HG03521 (cell line): ENCODE measurements at regions not wholly inside any gene's neighbourhood (a gene's known extent, or its start where the extent isn't known, plus 50 kb on each side); places are given as distances from the start of the nearest gene placed in this dataset.
"Not testable (repeated sequence)": the region's sequence is repeated elsewhere in the genome, so short reads cannot be mapped to it uniquely, and the experiment has no call there.

Experiments
- ATAC-seq: cut with Tn5 transposase; IDR thresholded peaks from one replicate; pipeline ENCODE4 v1.9.1; 2021; ENCODE audit warnings: mild to moderate bottlenecking, moderate library complexity; ENCODE audit not compliant: unreplicated experiment

DNA sequence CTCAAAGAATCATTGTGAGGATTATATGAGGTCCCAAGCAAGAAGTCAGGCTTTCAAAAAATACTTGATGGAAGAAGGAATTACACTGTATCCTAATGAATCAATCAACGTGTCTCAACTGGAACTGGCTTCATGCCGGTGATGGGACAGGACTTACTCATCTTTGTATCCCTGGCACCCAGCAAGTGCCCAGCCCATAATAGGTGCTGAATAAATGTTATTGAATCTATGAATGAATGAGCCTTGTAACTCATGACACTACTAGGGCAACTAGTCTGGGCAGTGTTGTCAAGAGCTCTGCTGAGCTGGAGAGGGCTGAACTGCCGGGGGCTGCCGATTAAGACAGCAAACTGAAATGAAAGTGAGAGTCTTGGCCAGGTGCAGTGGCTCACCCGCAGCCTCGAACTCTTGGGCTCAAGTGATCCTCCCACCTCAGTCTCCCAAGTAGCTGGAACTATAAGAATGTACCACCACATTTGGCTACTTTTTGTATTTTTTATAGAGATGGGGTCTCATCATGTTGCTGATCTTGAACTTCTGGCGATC, 87.2 kb upstream of the KIF5B start:
- no peak for ATAC-seq

- ATAC-seq, result no peak
Observed at GRCh38 chr10:32142646-32143045, 86.4 kb upstream of the KIF5B start.

DNA sequence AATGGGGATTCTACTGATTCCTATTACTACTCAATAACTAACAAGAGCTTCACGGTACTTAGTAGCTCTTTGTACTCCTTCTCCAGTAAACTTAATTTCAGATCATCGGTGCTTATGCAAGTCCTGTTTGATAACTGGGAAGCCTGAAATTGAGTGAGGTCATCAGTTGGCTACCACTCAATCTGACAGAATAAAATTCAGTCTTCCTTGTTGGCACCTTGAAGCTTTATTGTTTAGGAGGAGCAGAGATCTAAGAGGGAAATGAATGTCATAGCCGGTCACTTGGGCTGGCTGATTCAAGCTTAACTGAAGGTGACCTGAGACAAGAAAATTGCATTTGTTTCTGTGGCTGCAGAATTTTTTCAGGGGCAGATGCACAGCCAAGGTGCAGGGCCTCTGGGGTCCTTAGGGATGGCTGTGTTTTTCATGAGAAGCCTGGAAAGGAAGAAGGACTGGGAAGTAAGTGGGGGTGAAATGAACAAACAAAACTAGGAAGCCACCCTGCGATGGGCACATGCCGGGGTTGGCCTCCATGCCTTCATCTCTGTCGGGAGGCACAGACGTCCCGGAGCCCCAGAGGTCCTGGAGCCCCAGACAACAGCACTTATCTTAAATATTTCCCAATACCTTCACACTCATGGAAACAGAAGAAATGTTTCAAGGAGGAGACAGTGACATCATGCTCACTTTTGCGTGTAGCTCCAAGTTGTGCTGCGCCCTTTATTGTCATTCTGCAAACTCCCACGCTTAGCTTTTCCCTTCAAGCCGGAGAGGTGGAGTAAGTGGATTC, 85.0 kb upstream of the KIF5B start:
- no peak for ATAC-seq

- no peak for ATAC-seq
Observed at GRCh38 chr10:32140403-32140802, 84.2 kb upstream of the KIF5B start.

- no peak for ATAC-seq
Observed at GRCh38 chr10:32139223-32140073, 83.2 kb upstream of the KIF5B start.

DNA sequence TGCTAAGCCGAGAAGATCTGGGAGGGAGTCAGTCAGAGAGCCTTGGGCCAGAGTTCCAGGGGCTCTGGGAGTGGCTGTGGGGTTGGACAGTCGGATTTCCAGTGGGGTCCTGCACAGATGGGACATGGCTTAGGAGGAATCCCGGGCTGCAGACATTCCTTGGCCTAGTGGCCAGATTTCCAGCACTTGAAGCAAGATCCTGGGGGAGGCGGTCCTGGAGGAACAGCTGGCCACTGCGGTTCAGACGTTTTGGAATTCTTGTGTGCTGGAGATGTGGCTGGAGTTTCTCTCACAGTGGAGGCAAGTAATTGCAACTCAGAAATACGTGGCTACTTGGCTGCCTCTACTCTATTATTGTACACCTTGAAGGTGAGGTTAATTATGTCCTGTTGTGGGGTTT, 80.7 kb upstream of the KIF5B start:
- ATAC-seq, result not testable (repeated sequence)

DNA sequence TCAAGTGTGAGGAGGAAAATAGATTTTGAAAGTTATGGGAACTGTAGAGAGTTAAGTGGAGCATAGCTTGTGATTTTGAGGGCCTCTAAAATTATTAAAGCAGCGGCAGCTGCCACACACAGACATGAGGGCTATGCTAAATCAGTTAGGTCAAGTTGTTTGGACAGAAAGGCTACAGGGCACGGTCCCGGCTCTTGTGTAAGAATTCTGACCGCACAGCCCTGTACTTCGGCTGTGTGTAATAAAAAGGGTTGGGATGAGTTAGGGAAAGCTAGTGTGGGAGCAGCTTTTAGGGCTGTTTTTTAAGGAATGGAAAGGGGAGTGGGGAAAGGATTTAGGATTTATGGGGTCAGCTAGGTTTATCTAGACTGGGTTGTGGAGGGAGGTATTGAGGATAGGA, 79.6 kb upstream of the KIF5B start:
- ATAC-seq, result not testable (repeated sequence)

- ATAC-seq, result no peak
Observed at GRCh38 chr10:32132357-32132946, 76.2 kb upstream of the KIF5B start.

DNA sequence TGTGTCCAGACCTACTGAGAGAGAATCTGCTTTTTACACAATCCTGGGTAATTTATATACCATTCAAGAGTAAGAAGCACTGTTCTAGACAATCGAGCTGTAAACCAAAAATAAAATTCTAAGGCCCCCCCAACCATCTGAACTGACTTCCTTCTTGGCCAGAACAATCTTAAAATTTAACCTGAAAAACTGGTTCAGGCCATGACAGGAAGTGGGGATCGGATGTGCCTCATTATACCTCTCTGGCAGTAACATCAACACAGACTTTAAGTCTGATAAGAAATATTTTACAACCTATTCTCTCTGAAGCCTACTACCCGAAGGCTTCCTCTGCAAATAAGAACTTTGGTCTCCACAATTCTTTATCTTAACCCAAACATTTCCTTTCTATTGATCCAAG, 75.2 kb upstream of the KIF5B start:
- ATAC-seq, result no peak

DNA sequence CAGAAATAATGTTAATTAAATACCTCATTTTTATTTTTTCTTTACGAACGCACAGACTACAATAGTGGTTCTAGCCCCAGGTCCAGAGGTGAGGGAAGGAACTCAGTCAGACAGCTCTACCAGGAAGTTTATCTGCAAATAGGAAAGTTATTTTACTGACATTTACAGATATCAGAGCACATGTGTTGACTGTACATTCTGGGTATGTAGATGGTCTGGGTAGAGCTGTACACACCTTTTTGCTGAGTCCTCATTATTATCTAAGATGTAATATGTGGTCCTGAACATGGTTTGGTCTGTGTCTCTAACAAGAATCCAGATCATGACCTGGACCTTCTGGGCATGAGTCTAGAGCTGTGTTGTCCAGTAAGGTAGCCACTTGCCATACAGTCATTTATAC, 74.6 kb upstream of the KIF5B start:
- no peak for ATAC-seq

- no peak for ATAC-seq
Observed at GRCh38 chr10:32125023-32125422, 68.8 kb upstream of the KIF5B start.

DNA sequence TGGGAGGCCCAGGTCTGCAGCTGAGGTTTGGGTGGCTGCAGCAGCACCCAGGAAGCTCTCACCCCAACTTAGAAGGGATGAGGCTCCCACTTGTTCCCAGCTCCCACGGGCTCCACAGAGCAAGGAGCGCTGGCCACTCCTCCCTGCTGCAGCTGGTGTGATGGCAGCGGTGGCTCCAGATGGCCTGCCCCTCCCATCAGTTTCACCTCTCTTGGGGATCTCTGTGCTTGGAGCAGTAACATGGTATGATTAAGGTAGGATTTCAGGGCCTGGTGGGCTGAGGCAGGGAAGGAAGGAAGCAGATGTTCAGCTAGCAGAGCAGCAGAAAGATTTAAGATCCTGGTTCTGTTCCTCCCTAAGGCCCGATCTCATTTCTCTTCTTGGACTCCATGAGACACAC, 66.8 kb upstream of the KIF5B start:
- ATAC-seq, result no peak

DNA sequence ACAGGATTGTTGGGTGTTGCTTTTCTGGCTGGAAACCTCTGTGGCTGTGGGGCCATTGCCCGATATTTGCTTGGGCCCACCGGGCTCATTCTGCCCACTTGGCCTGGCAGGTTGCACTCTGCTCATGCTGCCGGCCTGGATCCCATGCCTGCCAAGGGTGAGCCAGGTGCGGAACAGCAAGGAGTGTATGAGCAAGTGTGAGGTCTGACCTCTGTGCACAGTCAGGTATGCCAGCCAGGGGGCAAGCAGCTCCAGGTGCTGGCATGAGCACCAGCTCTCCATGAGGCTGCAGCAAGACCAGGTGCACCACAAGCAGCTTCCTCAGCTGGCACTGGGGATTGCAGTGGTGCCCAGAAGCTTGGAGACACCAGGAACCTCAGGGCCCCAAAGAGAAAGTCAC, 65.4 kb upstream of the KIF5B start:
- ATAC-seq, result no peak

GRCh38 chr10:32120147-32120546, 63.9 kb upstream of the KIF5B start:
- ATAC-seq, result no peak

GRCh38 chr10:32114508-32114907, 58.3 kb upstream of the KIF5B start:
- no peak for ATAC-seq

DNA sequence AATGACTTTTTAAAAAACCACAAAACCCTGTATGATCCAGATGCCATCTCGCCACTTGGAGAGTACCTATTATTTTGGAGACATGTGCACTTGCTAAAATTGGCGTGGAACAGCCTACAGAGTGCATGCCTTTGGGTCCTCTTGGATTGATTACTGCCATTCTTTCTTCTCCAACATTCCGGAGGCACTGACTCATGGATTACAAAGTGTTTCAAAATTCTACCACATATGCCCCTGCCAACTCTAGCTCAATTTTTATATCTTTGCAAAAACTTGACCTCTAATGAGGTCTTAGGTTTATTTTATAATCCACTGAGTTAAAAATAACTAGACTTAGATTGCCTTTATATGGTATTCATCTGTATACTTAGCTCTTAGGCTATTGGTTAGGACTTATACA, 55.8 kb upstream of the KIF5B start:
- ATAC-seq, result no peak

DNA sequence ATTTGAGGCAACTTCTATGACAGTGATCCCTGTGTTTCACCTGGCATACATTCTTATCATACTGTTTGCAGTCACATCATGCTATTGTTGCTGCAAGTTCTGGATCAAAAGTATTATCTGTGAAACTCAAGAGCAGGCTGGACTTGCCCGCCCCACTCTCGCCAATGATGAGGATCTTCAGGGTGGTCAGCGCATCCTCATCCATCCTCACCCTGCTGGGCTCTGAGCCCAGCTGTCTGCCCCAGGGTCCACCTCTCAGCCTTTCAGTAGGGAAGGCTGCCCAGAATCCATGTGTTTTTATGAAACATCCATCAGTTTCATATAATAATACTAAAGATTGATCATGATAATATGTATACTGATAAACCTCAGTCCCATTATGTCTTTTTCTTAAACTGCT, 55.4 kb upstream of the KIF5B start:
- no peak for ATAC-seq

DNA sequence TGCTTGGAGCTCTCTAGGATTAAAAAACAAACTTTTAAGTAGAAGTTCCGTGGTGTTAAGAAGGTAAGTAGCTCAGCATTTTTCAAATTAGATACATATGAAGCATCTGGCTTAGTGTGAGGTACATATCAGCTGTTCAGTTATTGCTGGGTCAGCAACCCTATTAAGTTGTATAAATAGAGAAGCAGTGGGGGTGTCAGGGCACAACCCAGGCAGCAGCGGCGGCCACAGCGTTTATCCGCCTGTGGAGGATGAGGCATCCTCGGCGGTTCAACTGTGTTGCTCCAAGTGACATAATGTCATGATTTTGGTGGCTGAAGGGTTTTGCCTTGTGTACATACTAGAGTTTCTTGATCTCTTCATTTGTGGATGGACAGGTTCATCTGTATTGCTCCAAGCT, 54.6 kb upstream of the KIF5B start:
- no peak for ATAC-seq

GRCh38 chr10:32109603-32110002, 53.4 kb upstream of the KIF5B start:
- no peak for ATAC-seq
